RPMI7951 (cell line): ENCODE measurements at regions not wholly inside any gene's neighbourhood (a gene's known extent, or its start where the extent isn't known, plus 50 kb on each side); places are given as distances from the start of the nearest gene placed in this dataset.
"Not testable (repeated sequence)": the region's sequence is repeated elsewhere in the genome, so short reads cannot be mapped to it uniquely, and the experiment has no call there.

Experiments used
- DNase-seq: peaks from one replicate; pipeline ENCODE4 v3.0.0-alpha.2; 2012; ENCODE audit warnings: low read depth

DNA sequence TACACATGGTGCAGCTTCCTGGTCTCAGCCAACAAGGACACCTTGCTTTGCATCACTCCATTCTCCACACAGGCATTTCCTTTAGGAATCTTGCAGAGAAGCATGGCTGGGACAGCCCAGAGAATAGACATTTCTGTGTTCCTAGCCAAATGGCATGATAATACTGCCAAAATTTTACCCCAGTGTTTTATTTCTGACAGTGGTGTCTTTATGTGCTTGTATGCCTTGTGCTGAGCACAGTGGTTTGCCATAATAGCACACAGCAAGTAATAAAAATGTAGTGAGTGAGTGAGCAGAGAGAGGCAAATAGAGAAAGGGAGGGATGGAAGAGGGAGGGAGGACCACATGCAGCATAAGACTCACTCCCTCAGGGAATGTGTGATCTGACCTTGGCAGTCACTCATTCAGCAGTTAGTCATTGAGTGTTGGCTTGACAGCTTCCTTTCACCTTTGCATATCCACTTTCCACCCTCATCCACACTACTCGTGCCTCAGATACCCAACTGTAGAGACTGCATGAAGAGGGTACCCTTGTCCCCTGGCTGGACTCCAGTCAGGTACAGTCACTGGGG lies 212.8 kb upstream of the CCDC196 start:
- DNase-seq = no peak

DNA sequence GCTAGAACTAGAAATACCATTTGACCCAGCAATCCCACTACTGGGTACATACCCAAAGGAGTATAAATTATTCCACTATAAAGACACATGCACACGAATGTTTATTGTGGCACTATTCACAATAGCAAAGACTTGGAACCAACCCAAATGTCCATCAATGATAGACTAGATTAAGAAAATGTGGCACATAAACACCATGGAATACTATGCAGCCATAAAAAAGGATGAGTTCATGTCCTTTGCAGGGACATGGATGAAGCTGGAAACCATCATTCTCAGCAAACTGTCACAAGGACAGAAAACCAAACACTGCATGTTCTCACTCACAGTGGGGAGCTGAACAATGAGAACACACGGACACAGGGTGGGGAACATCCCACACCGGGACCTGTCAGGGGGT lies 207.8 kb upstream of the CCDC196 start:
- DNase-seq = not testable (repeated sequence)

DNA sequence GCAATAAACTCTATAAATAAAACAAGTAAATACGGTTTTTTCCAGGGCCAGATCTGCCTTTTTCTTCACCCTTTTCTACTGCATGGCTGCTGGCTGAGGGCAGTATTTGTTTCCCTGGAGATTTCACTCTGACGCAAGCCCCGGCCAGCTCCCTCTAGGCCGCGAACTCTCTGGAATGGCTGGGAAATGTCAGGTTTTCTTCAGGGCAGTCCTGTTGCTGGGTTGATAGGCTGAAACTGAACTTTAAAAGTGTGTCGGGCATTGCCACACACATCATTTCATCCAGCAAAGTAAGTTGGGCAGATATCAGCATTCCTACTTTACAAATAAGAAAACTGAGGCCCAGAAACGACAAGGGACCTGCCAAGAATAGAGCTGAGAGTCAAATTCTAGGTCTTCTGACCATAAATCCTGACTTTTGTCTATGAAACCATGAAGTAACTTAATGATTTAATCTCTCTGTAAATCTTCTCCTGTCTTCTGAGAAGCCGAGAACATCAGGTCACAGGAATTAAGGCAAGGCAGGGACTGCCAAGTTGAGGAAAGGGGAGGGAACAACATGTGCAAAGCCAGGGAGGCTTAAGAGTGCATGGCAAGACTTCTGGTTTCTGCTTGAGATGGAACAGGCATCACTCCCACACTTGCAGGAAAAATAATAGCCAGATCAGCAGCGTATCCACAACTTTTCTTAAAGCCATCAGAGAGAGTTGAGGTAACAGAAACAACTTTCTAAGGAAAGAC lies 205.0 kb upstream of the CCDC196 start:
- DNase-seq = no peak

DNA sequence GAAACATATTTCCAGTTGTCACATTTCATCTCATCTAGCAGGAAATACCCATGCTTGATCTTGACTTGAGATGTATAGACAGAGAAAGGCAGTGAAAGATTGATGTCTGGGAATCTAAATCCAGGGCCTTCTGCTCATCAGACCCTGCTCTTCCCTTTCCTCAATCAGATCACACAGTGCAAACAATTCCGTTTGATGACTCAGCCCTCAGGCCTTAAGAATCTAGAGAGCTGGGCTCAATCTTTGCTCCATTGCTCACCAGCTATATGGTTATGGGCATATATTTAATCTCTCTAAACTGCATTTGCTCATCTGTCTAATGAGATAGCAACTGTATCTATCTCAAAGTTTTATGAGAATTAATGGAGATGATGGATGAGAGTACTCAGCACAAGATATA lies 201.8 kb upstream of the CCDC196 start:
- DNase-seq = no peak

DNA sequence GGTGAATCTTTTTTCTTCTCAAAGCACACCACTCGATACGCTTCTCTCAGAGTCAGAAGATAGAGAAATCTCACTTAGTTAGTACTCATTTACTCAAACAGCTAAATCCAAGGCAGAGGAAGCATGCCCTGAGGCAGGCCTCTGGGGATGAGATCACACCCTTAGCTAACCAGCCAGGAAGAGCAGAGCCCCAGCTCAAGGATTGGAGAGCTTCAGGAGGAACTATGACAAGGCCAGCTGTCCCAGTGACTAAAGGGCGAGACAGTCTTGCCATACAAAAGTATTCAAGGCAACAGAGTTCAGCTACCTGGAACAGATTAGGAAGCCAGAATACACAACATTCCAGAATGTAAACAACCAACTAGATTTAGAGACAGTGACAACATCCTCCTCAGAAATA lies 197.7 kb upstream of the CCDC196 start:
- DNase-seq = no peak

DNA sequence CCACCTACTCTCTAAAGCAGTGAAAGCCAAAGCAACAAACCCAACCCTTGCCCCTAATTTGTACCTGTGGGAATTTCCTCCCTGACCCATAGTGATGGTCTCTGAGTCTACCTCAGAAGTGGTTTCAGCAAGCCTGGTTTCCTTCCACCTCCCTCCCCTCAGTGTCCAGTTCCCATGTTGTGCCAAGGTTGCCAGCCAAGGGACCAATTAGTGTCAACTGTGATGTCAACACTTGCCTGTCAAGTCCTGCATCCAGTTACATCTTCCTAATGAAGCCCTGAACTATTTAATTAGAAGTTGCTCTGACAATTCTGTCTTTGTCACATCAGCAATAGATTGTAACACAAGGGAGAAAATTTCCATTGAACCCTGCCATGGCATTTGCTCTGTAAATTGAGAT lies 194.4 kb upstream of the CCDC196 start:
- no peak for DNase-seq

DNA sequence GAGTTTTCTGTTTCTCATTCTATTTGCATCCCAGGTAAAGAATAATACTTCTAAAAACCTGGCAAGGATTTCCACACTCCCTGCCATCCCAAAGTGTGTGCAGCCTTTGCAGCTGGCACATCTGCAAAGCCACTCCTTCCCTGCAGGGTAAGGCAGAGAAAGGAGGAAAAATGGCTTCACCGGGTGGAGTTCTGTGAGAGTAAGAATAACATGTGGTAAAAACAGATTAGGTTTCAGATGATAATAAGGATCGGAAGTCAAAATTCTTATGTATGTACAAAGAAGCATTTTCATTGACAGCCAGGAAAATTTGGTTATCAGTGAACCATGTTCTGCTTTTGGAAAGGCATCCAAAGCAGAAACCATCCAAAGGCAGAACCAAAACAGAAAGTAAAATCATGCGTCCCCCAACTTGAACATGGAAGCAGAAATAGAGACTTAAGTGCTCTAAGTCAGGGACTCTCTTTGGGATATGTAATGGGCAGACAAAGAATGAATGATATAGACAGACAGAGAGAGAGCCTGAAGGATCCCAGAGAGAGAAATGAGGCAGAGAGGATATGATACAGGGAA lies 192.6 kb upstream of the CCDC196 start:
- DNase-seq = no peak

DNA sequence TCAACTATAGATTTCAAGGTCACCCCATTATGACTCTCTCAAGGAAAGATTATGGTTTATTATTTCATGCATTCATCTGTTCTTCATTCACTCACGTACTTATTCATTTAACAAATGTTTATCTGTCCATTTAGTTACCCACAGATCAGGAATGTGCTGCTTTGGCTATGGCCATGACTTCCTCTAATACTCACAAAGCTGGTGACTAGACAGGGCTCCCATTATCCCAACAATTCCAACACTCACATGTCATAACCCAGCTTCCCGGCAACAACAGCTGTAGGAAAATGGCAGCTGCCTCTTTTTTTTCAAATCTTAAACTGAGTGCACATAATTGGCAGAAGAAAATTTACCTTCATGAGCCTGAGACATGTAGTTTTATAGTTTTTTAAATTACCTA lies 190.8 kb upstream of the CCDC196 start:
- peak; percentile 5 for DNase-seq

DNA sequence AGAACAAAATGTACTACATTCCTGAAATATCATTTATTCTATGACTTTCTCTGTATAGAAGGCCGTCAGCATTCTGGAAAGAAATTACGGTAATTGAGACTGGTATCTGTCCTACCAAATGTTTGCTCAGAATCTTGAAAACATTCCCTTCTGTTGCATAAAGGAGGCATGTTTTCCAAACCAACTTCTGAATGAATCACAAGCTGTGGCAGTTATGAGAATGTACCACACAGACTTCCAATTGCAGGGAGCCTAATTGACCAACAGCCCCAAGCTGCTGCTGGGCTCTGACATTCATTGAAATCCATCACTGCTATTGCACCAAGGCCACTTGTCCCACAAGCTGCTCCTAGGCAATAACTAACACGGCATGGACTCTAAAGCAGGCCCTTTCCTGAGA lies 185.3 kb upstream of the CCDC196 start:
- DNase-seq = no peak

DNA sequence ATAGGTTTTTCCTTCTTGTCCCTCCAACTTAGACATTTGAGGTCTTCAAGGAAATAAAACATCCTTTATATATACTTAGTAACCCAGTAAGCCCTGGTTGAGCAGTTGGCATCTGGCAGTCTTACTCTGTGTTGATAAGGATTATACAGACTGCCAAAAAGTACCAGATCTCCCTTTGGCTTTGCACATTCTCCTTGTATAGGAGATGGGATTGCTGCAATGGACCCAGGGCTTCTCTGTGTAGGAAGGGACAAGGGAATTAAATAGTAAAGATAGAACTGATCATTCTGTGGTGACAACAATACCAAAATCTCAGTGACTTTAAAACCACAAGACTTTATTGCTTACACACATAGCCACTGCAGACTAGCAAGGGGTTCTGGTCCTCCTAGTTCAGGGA lies 180.1 kb upstream of the CCDC196 start:
- no peak for DNase-seq

DNA sequence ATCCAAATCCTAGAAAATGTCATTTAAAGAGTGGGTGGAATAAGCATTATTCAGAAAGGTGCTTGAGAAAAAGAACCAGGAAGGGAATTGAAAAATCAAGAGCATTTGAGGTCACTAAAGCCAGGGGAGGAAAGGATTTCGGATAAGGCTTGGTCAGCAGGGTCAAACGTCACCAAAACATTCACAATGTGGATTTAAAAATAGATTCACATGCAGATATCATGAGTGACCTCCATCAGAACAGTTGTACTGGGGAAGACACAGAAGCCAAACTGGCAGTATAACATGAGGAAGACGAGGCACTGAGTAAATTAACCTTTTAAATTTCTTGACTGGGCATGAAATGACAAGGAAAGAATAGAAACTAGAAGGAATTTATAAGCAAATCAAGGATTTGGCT lies 175.1 kb upstream of the CCDC196 start:
- DNase-seq = no peak

DNA sequence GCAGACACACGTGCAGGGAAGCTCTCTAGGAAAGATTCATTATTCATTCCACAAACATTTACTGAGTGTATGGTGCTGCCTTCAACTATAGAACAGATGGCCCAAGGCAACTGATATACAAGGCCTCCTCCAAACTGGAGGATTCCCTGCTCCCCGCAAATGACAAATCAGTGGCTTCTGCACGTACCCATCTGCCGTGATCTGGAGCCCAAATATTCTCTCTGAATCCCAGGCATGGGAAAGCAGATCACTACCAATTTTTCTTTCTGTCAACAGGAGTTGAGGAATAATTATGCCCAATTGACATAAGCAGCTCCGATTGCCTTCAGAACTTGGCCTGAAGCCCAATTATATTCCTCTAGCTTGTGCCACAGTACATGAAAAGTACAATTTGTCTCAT lies 174.2 kb upstream of the CCDC196 start:
- no peak for DNase-seq

DNA sequence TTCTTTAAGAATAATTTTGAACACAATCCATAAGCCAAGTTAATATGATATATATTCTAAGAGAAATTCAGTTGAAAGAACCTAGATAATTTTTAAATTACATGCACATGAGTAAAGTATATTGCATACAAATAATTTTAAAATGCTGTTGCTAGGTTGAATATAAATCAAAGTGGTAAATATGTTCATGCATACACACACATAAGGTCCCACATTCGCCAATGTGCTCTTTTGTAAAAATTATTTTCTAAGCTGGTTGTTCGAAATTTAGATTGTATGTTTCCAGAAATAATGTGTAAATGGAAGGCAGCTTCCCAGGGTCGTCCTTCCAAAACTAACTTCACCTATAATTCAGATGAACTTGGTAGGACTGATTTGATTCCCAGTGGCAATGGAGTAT lies 173.7 kb upstream of the CCDC196 start:
- DNase-seq = no peak

DNA sequence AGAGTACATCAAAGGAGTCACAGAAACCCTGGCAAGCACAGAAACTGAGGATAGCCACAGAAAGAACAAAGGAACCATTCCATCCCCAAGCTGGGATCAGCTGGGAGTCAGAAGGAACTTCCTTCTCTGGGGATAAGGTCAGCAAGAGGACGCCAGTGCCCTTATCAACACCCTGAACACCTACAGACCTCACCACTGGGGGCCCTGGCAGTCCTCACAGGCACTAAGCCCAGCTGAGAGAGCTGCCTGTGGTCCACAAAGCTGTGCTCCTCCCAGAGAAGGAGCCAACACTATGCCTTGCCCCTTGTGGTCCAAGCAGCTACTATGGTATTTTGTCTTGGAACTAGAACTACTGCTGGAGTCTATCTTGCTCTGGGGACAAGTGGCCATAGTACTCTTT lies 171.1 kb upstream of the CCDC196 start:
- DNase-seq = no peak

DNA sequence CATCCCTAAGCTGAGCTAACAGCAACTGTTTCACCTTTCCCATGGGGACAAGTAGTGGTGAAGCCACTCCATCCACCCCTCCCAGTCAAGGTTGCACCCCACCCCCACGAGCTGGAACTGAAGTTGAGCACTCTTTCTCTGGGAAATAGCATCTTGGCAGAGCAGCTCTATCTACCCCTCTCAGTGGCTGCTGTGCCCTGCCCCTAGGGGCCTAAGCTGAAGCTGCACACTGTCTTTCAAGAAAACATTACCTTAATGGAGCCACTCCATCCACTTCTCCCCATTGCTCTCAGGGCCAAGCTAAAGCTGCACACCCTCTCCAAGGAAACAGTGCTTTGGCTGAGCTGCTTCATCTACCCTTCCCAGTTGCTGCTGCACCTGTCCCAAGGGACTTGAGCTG lies 170.6 kb upstream of the CCDC196 start:
- no peak for DNase-seq

DNA sequence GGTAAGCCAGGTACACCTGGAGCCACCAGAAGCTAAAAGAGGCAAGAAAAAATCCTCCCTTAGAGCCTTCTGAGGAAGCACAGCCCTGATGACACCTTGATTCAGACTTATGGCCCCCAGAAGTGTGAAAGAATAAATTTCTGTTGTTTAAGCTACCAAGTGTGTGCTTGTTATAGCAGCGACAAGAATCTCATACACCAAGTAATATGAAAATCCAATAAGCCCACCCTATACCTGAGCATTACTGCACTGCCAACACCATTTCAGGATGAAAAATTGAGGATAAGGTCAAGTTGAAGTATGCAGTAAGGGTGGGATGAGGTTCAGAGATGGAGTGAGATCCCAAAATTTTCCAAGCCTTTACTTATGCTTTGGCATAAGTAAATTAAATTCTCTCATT lies 163.6 kb upstream of the CCDC196 start:
- DNase-seq = no peak

DNA sequence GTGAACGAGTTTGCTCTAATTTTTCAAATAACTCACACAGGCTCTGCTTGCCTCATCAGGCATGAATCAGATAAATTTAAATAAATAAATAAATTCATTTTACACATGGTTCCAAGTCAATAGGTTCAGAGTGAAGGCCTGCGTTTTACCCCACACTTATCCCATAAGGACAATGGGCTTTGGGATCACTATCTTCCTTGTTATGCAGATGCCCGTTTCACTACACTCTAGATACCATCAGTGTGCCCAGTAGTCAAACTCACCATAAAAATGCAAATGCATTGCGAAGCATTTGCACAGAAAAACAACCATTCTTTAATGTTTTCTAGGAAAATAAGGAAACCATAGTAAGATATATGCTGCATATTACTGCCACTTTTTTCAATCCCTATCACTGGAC lies 155.9 kb upstream of the CCDC196 start:
- no peak for DNase-seq

DNA sequence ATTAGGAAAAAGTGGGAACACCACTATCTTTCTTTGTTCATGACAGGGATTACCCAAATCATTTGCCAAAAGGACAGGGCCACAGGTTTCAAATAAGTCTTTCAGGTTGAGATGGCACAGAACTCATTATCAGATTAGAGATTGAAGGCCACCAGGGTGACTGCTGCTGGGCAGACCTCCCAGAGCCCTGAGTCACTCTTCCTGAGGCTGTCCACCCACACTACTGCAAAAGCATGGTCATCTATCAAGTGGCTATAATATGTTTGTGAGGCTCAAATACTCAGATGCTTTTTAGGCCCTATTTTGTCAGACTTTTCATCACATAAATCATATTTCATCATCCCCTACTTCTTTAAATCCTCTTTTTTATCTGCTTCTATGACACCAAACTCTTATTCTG lies 155.3 kb upstream of the CCDC196 start:
- DNase-seq = peak; percentile 1

DNA sequence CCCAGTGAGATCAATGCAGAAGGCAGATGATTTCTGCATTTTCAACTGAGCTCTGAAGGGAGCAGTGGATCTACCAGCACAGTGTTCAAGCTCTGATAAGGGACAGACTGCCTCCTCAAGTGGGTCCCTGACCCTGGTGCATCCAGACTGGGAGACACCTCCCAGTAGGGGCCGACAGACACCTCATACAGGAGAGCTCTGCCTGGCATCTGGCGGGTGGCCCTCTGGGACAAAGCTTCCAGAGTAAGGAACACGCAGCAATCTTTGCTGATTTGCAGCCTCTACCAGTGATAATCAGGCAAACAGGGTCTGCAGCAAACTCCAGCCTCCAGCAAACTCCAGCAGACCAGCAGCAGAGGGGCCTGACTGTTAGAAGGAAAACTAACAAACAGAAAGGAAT lies 152.9 kb upstream of the CCDC196 start:
- not testable (repeated sequence) for DNase-seq

DNA sequence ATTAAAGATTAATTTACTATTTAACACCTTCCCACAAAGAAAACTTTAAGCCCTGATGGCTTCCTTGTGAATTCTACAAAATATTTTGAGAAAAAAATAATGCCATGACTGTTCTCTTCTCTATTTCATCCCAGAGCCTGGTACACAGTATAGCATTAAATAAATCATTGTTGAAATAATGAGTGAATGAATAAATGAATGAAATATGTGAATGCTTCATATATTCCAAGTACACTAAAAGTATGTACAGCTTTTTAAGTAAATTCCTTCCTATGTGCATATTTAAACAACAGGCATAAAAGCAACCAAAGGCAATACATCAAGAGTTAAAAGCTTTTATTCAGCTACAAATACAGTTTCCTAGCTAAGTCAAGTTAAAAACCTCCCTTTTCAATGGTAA lies 144.9 kb upstream of the CCDC196 start:
- no peak for DNase-seq

DNA sequence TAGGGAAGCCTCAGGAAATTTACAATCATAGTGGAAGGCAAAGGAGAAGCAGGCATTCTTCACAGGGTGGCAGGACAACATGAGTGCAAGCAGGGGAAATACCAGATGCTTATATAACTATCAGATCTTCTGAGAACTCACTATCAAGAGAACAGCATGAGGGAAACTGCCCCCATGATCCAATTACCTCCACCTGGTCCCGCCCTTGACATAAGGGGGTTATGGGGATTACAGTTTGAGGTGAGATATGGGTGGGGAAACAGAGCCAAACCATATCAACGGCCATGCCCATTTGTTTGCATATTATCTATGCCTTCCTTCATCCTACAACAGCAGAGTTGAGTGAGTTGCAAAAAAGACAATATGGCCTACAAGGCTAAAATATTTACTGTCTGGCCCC lies 140.2 kb upstream of the CCDC196 start:
- no peak for DNase-seq

DNA sequence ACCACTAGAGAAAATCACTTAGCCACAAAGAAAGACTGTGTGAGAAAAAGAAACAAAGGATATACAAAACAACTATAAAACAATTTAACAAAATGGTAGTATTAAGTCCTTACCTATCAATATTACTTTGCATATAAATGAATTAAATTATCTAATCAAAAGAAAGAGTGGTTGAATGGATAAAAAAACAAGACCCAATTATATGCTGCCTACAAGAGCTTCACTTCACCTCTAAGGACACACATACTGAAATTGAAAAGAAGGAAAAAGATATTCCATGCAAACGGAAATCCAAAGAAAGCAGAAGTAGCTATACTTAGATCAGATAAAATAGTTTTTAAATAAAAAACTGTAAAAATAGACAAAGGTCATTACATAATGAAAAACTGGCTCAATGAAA lies 134.9 kb upstream of the CCDC196 start:
- no peak for DNase-seq

DNA sequence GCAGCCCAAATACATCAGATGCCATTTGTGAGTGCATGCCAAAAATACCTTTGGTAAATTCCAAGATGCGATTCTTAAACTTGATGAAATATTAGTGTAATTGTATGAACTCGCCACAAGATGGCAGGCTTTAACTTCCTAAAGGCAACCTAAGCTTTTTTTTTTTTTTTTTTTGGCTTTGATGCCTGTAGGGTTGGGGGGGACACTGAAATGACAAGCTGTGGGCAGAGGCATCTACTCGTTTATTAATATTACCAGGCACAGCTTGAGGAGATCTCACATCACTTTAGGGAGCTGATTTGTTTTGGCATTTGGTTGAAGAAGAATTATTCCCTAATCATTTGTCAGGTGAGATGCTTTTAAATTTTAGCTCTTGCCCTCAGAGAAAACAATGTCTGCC lies 126.7 kb upstream of the CCDC196 start:
- DNase-seq = peak; percentile 47
